Thyroid gland (tissue), 4 donors: ENCODE measurements at regions not wholly inside any gene's neighbourhood (a gene's known extent, or its start where the extent isn't known, plus 50 kb on each side); places are given as distances from the start of the nearest gene placed in this dataset.

Experiments used
- CTCF ChIP-seq, 6 experiments: fragments of 200-600 bp in 3 of 6; fragments of 450-650 bp in 3 of 6; sonication (generic) in 3 of 6; IDR thresholded peaks; one replicate each; pipeline ENCODE4 v1.5.1; 2016 to 2019; ENCODE audit warnings: antibody characterized with exemption in 6 of 6, mild to moderate bottlenecking in 2 of 6, inconsistent platforms in 1 of 6, moderate library complexity in 1 of 6
- POLR2A ChIP-seq, 2 donors: fragments of 450-650 bp; IDR thresholded peaks; one replicate each; pipeline ENCODE4 v1.6.1; 2017; ENCODE audit warnings: antibody characterized with exemption in 2 of 2, mild to moderate bottlenecking in 2 of 2, moderate library complexity in 1 of 2

- no peak for TF ChIP-seq CTCF (IDR thresholded peaks at IDR 0.05)
- no peak for TF ChIP-seq POLR2A (IDR thresholded peaks at IDR 0.05)
Measured at GRCh38 chr6:80482056-80482455, 375.6 kb downstream of the BCKDHB start.
